Bronchial epithelial cell (primary cell): ENCODE measurements at regions not wholly inside any gene's neighbourhood (a gene's known extent, or its start where the extent isn't known, plus 50 kb on each side); places are given as distances from the start of the nearest gene placed in this dataset.

Experiments
- DNase-seq: peaks from one replicate; pipeline ENCODE4 v3.0.0-alpha.2; 2010; ENCODE audit warnings: low read depth
- FAIRE-seq: peaks from 2 replicates; lab custom pipeline; 2011; peaks lifted over from hg19 to GRCh38; lab: Jason Lieb, UNC
- H3K27me3 ChIP-seq: 2 replicates; pipeline ENCODE4 v1.5.1; 2011; ENCODE audit warnings: low read length; ENCODE audit not compliant: control insufficient read depth, insufficient read depth
- H3K36me3 ChIP-seq: 2 replicates; pipeline ENCODE4 v1.5.1; 2011; ENCODE audit warnings: low read length; ENCODE audit not compliant: control insufficient read depth, insufficient read depth
- H3K4me3 ChIP-seq: 2 replicates; pipeline ENCODE4 v1.5.1; 2011; ENCODE audit warnings: mild to moderate bottlenecking, low read depth, low read length, control low read depth
- TF ChIP-seq, protein P1 (sequence below): IDR thresholded peaks from 2 replicates; pipeline ENCODE4 v1.5.1; 2011; ENCODE audit warnings: mild to moderate bottlenecking, moderate library complexity, low read length, control low read depth, inconsistent platforms; ENCODE audit not compliant: insufficient read depth, severe bottlenecking

DNA sequence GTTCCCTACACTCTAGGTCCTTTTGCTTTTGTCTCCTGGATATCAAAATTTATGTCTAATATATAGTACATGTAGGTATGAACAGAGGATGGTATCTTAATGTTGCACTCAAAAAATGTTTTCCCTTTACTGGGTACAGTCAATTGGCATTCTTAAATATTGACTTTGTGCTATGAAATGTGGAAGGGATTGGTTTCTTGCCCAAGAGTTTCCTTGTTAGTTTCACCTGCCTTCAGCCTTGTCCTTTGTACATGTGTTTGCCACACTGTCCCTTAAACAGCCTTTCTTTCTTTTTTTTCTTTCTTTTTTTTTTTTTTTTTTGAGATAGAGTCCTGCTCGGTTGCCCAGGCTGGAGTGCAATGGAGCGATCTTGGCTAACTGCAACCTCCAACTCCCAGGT lies 287.1 kb downstream of the SQOR start:
- FAIRE-seq = no peak
- Histone ChIP-seq H3K27me3 (no peaks in the 10 kb centered on the region), H3K4me3 (no peak overlapping the region), H3K36me3 (no peaks in the 10 kb centered on the region)
- no peak for DNase-seq
- TF ChIP-seq, protein P1, sequence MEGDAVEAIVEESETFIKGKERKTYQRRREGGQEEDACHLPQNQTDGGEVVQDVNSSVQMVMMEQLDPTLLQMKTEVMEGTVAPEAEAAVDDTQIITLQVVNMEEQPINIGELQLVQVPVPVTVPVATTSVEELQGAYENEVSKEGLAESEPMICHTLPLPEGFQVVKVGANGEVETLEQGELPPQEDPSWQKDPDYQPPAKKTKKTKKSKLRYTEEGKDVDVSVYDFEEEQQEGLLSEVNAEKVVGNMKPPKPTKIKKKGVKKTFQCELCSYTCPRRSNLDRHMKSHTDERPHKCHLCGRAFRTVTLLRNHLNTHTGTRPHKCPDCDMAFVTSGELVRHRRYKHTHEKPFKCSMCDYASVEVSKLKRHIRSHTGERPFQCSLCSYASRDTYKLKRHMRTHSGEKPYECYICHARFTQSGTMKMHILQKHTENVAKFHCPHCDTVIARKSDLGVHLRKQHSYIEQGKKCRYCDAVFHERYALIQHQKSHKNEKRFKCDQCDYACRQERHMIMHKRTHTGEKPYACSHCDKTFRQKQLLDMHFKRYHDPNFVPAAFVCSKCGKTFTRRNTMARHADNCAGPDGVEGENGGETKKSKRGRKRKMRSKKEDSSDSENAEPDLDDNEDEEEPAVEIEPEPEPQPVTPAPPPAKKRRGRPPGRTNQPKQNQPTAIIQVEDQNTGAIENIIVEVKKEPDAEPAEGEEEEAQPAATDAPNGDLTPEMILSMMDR = no peak

DNA sequence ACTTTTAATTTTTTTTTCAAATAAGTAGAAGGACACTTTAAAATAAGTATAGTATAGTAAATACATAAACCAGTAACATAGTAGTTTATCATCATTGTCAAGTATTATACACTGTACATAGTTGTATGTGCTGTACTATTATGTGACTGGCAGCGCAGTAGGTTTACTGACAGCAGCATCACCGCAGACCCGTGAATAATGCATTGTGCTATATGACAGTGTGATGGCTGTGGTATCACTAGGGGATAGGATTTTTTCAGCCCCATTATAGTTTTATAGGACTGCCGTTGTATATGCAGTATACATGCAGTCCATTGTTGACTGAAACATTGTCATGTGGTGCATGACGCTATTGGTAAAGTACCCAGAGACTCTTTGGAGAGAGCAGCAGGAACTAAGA lies 306.5 kb downstream of the SQOR start:
- Histone ChIP-seq H3K36me3 (no peaks in the 10 kb centered on the region), H3K27me3 (no peaks in the 10 kb centered on the region), H3K4me3 (no peak overlapping the region)
- DNase-seq (no peak), FAIRE-seq (no peak)
- TF ChIP-seq, protein P1 = no peak

DNA sequence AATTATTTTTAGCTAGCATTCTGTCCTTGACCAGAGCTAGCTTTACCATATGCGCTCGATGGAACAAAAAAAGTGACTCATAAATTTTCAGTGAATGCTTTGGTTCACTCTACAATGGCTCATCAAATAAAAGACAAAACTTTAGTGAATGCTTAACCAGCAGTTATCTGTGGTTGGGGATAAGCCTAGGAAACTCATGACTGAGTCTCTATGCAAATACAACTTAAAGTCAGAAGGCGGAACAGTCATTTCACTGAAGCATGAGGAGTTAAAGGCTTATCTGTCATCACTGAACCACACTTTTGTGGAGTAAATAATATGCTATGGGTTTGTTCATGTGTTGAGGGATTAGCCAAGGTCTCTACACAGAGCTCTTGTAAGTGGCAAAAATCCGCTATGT lies 308.4 kb downstream of the SQOR start:
- Histone ChIP-seq H3K4me3 (no peak overlapping the region), H3K27me3 (no peaks in the 10 kb centered on the region), H3K36me3 (no peaks in the 10 kb centered on the region)
- FAIRE-seq = peak; percentile 62
- peak; percentile 68 for DNase-seq
- TF ChIP-seq, protein P1 = no peak

DNA sequence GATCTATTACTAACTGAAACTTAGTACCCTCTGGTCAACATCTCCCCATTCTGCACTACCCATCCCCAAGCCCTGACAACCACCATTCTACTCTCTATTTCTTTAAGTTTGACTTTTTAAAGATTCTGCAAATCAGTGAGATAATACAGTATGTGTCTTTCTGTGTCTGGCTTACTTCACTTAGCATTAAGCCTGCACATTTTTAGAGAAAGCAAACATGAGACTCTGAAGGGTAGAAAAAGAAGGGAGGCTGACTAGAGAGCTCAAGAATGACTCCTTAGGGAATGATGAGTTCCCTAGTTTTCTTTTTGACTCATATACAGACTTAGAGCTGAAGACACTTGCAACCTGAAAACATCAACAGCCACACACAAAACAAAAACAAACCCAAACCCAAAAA lies 311.3 kb downstream of the SQOR start:
- TF ChIP-seq, protein P1 = no peak
- DNase-seq (no peak), FAIRE-seq (no peak)
- Histone ChIP-seq H3K27me3 (no peaks in the 10 kb centered on the region), H3K4me3 (no peak overlapping the region), H3K36me3 (no peaks in the 10 kb centered on the region)

DNA sequence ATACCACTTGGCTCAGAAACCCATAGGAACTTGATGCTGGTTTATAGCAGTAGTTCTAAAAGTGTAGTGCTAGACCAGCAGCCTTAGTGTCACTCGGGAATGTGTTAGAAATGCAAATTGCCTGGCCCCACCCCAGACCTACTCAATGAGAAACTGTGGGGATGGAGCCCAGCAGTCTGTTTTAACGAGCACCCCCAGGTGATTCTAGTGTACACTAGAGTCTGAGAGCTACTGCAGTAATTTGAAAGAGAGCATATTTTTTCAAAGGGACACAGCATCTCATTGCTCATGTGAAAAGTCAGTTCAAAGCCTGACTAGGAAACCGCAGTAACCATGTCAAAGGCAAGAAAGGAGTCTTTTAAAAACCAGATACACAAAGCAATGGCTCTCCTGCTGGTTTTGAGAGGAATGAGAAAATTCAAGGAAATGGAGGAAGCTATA lies 313.4 kb downstream of the SQOR start:
- H3K27me3 ChIP-seq = no peaks in the 10 kb centered on the region
- FAIRE-seq (no peak), DNase-seq (no peak)
- H3K4me3 ChIP-seq = no peak overlapping the region
- no peaks in the 10 kb centered on the region for H3K36me3 ChIP-seq
- TF ChIP-seq, protein P1 = no peak

DNA sequence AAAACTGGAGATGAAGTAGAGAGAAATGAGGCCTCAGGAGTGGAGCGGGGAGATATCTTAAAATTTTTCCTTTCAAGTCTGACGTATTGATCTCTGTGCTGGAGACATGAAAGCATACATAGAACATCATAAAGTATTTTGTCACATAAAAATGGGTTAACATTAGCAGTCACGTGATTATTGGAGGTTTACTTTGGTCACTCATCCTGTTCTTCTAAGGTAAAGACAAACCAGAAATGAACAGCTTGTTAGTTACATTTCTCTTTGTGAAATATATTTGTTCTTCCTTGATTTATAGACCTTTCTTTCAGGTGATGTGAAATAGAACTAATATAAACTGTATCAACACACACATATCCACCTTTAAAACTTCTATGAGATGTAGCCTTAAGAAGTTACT lies 324.1 kb downstream of the SQOR start:
- Histone ChIP-seq H3K36me3 (no peaks in the 10 kb centered on the region), H3K27me3 (no peaks in the 10 kb centered on the region), H3K4me3 (no peak overlapping the region)
- DNase-seq (no peak), FAIRE-seq (no peak)
- TF ChIP-seq, protein P1 = no peak
